Large intestine (tissue), 3 donors: ENCODE measurements at regions not wholly inside any gene's neighbourhood (a gene's known extent, or its start where the extent isn't known, plus 50 kb on each side); places are given as distances from the start of the nearest gene placed in this dataset.

ENCODE experiments used
- DNase-seq, 2 donors: peaks; one replicate each; pipeline versions ENCODE4 v3.0.0 to v3.0.0-alpha.2; 2013
- H3K27ac ChIP-seq: one replicate; pipeline ENCODE4 v1.5.1; 2013; ENCODE audit warnings: low read length
- H3K27me3 ChIP-seq: 2 replicates; pipeline ENCODE4 v1.6.1; 2013; ENCODE audit warnings: low read length; ENCODE audit not compliant: control insufficient read depth, insufficient read depth
- H3K36me3 ChIP-seq: 2 replicates; pipeline ENCODE4 v1.6.1; 2013; ENCODE audit warnings: low read length; ENCODE audit not compliant: control insufficient read depth, insufficient read depth
- H3K4me1 ChIP-seq: one replicate; pipeline ENCODE4 v1.6.1; 2013; ENCODE audit warnings: low read length; ENCODE audit not compliant: control insufficient read depth, insufficient read depth
- H3K4me3 ChIP-seq: one replicate; pipeline ENCODE4 v1.5.1; 2013; ENCODE audit warnings: low read length
- H3K9me3 ChIP-seq: one replicate; pipeline ENCODE4 v1.6.1; 2013; ENCODE audit warnings: mild to moderate bottlenecking, low read depth, low read length, moderate library complexity; ENCODE audit not compliant: control insufficient read depth
- WGBS: methylation state at CpG from one replicate; pipeline ENCODE4 v1.1.5; 2013; ENCODE audit warnings: low lambda C conversion rate; ENCODE audit not compliant: insufficient coverage; 5-methylcytosine and 5-hydroxymethylcytosine counted together

- Histone ChIP-seq H3K4me3 (no peak overlapping the region), H3K36me3 (no peaks in the 10 kb centered on the region), H3K9me3 (no peaks in the 10 kb centered on the region), H3K4me1 (no peaks in the 10 kb centered on the region), H3K27ac (no peak overlapping the region), H3K27me3 (no peaks in the 10 kb centered on the region)
- whole genome bisulfite sequencing, result 100% methylated on average over 1 of the region's 1 CpG
- no peak for DNase-seq
Observed at GRCh38 chr6:18062733-18063132, 59.7 kb downstream of the NHLRC1 start.

GRCh38 chr6:18058429-18058828, 64.0 kb downstream of the NHLRC1 start:
- no peak for DNase-seq
- peaks cover 6% of the 10 kb centered on the region for H3K4me1 ChIP-seq
- H3K36me3 ChIP-seq, result no peaks in the 10 kb centered on the region
- no peak overlapping the region for H3K4me3 ChIP-seq
- WGBS, result no CpG with 5 or more reads among the region's 5 CpGs
- no peak overlapping the region for H3K27ac ChIP-seq
- no peaks in the 10 kb centered on the region for H3K27me3 ChIP-seq
- no peaks in the 10 kb centered on the region for H3K9me3 ChIP-seq

- 97% methylated on average over 3 of the region's 4 CpGs for WGBS
- Histone ChIP-seq H3K4me3 (no peak overlapping the region), H3K36me3 (no peaks in the 10 kb centered on the region), H3K27me3 (peaks cover 3% of the 10 kb centered on the region), H3K4me1 (peaks cover 12% of the 10 kb centered on the region), H3K9me3 (no peaks in the 10 kb centered on the region), H3K27ac (no peak overlapping the region)
- no peak for DNase-seq
Observed at GRCh38 chr6:18055714-18056382, 66.6 kb downstream of the NHLRC1 start.

GRCh38 chr6:18055098-18055497, 67.4 kb downstream of the NHLRC1 start:
- Histone ChIP-seq H3K4me1 (peaks cover 12% of the 10 kb centered on the region), H3K36me3 (no peaks in the 10 kb centered on the region), H3K27ac (no peak overlapping the region), H3K9me3 (no peaks in the 10 kb centered on the region), H3K4me3 (no peak overlapping the region), H3K27me3 (peaks cover 3% of the 10 kb centered on the region)
- DNase-seq, result no peak

- Histone ChIP-seq H3K4me3 (no peak overlapping the region), H3K4me1 (peaks cover 12% of the 10 kb centered on the region), H3K9me3 (no peaks in the 10 kb centered on the region), H3K27me3 (peaks cover 3% of the 10 kb centered on the region), H3K27ac (no peak overlapping the region), H3K36me3 (no peaks in the 10 kb centered on the region)
- peak; percentile 23 to 64 for DNase-seq
- WGBS, result 75% methylated on average over 3 of the region's 6 CpGs
Observed at GRCh38 chr6:18053555-18054445, 66.4 kb upstream of the KIF13A start.

GRCh38 chr6:18053078-18053477, 65.6 kb upstream of the KIF13A start:
- Histone ChIP-seq H3K9me3 (no peaks in the 10 kb centered on the region), H3K4me1 (peaks cover 12% of the 10 kb centered on the region), H3K4me3 (no peak overlapping the region), H3K27ac (peak overlapping the region; percentile 27), H3K36me3 (no peaks in the 10 kb centered on the region), H3K27me3 (peaks cover 3% of the 10 kb centered on the region)
- WGBS, result 60% methylated on average over 4 of the region's 7 CpGs
- DNase-seq, result peak in 1 of 2 donors; percentile 46

GRCh38 chr6:18049646-18050045, 62.2 kb upstream of the KIF13A start:
- Histone ChIP-seq H3K36me3 (no peaks in the 10 kb centered on the region), H3K4me1 (peaks cover 12% of the 10 kb centered on the region), H3K27me3 (peaks cover 3% of the 10 kb centered on the region), H3K27ac (no peak overlapping the region), H3K4me3 (no peak overlapping the region), H3K9me3 (no peaks in the 10 kb centered on the region)
- no CpG with 5 or more reads among the region's 2 CpGs for WGBS
- no peak for DNase-seq

- Histone ChIP-seq H3K4me3 (no peak overlapping the region), H3K36me3 (no peaks in the 10 kb centered on the region), H3K9me3 (no peaks in the 10 kb centered on the region), H3K27me3 (peaks cover 3% of the 10 kb centered on the region), H3K4me1 (peaks cover 12% of the 10 kb centered on the region), H3K27ac (no peak overlapping the region)
- DNase-seq, result no peak
- WGBS, result 100% methylated on average over 2 of the region's 4 CpGs
Observed at GRCh38 chr6:18048953-18049630, 61.7 kb upstream of the KIF13A start.

GRCh38 chr6:18047406-18047805, 60.0 kb upstream of the KIF13A start:
- Histone ChIP-seq H3K4me3 (no peak overlapping the region), H3K4me1 (no peaks in the 10 kb centered on the region), H3K27ac (no peak overlapping the region), H3K36me3 (no peaks in the 10 kb centered on the region), H3K9me3 (no peaks in the 10 kb centered on the region), H3K27me3 (no peaks in the 10 kb centered on the region)
- no peak for DNase-seq
- no CpG with 5 or more reads among the region's 2 CpGs for WGBS

- Histone ChIP-seq H3K36me3 (no peaks in the 10 kb centered on the region), H3K4me3 (no peak overlapping the region), H3K27ac (no peak overlapping the region), H3K9me3 (no peaks in the 10 kb centered on the region), H3K4me1 (no peaks in the 10 kb centered on the region), H3K27me3 (no peaks in the 10 kb centered on the region)
- no peak for DNase-seq
Observed at GRCh38 chr6:18045507-18045906, 58.1 kb upstream of the KIF13A start.
